ENCODE measurements at regions not wholly inside any gene's neighbourhood (a gene's known extent, or its start where the extent isn't known, plus 50 kb on each side); places are given as distances from the start of the nearest gene placed in this dataset.

DNA sequence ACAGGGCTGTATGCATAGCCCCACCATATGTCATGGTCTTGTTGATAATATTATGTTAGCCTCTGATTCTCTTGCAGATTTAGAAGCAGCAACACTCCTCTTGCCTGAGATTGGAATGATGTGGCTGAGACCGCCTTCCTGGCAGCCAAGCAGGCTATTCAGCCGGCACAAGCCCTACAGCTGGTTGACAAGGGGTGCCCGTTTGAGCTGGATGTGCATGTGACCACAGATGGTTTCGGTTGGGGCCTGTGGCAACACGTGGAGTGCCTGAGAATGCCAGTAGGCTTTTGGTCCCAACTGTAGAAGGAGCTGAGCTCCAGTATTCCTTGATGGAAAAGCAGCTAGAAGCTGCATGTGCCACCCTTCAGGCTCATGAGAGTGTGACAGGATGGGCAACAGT is 303.6 kb upstream of the POU3F2 start:
- DNase-seq (no peak), ATAC-seq (no peak)
- 59 to 100% methylated on average over 2 to 5 of the region's 5 CpGs for WGBS, 2 donors
- Histone ChIP-seq H3K27me3 (no peaks in the 10 kb centered on the region), H3K4me3 (no peak overlapping the region), H3K36me3 (replicated peaks in 1 of 2; ENCODE audit: insufficient read depth in 1 of 2, low read depth in 2 of 2) (no peaks in the 10 kb centered on the region), H3K9me3 (no peaks in the 10 kb centered on the region), H3K4me1 (no peaks in the 10 kb centered on the region), H3K27ac (no peak overlapping the region)
- intact Hi-C loops (cut with DNase I) = no loop called here
- TF ChIP-seq, protein P1, sequence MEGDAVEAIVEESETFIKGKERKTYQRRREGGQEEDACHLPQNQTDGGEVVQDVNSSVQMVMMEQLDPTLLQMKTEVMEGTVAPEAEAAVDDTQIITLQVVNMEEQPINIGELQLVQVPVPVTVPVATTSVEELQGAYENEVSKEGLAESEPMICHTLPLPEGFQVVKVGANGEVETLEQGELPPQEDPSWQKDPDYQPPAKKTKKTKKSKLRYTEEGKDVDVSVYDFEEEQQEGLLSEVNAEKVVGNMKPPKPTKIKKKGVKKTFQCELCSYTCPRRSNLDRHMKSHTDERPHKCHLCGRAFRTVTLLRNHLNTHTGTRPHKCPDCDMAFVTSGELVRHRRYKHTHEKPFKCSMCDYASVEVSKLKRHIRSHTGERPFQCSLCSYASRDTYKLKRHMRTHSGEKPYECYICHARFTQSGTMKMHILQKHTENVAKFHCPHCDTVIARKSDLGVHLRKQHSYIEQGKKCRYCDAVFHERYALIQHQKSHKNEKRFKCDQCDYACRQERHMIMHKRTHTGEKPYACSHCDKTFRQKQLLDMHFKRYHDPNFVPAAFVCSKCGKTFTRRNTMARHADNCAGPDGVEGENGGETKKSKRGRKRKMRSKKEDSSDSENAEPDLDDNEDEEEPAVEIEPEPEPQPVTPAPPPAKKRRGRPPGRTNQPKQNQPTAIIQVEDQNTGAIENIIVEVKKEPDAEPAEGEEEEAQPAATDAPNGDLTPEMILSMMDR (IDR thresholded peaks at IDR 0.05) = no peak

DNA sequence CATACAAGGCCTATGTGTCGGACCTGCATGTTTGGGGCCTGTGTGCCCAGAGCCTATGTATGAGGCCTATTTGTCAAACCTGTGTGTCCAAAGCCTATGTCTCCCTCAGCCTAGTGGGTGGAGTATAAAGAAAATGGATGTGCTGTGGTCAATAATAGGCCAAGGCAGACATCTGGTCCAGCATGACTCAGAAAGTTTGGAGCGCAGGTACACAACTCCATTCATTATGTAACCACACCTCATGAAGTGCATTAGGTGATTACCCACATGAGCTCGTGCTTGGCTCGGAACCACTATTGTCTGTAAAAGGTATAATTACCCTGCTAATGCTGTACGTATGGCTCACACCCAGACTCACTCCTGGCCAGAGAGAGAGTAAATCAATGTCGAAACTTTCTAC is 302.4 kb upstream of the POU3F2 start:
- H3K4me1 ChIP-seq = no peaks in the 10 kb centered on the region
- no peak for ATAC-seq
- no peak for DNase-seq

DNA sequence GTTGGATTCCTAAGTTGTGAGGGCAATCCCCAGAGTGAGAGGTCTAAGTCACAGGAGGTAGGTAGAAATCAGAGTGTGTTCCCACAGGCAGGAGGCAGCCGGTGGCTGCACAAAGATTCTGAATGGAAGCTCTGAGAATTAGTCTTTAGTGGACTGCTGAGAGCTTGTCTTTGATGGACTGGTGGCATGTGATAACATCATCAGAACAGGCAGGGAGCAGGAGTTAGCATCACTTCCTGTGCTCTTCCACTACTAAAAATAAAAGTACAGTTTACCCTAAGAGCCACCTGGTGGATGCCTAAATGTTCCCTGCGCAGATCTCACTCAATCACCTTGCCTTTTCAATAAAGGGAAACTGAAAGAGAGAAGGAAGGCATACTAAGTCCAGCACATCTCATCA is 294.6 kb upstream of the POU3F2 start:
- ATAC-seq (no peak), DNase-seq (no peak)
- Histone ChIP-seq H3K4me3 (no peak overlapping the region), H3K4me1 (no peaks in the 10 kb centered on the region), H3K27ac (no peak overlapping the region), H3K36me3 (replicated peaks in 1 of 2; ENCODE audit: insufficient read depth in 1 of 2, low read depth in 2 of 2) (no peaks in the 10 kb centered on the region), H3K27me3 (no peaks in the 10 kb centered on the region), H3K9me3 (no peaks in the 10 kb centered on the region)
- 50 to 56% methylated on average over 2 of the region's 2 CpGs for WGBS, 2 donors
- TF ChIP-seq, protein P1 (IDR thresholded peaks at IDR 0.05) = no peak
- TF ChIP-seq POLR2A (IDR thresholded peaks at IDR 0.05) = no peak
- intact Hi-C loops (cut with DNase I) = no loop called here

More for the DNA sequence above, 302.4 kb upstream of the POU3F2 start:
- no peak for TF ChIP-seq POLR2A (IDR thresholded peaks at IDR 0.05)
- TF ChIP-seq, protein P1 (IDR thresholded peaks at IDR 0.05) = no peak
- Histone ChIP-seq H3K36me3 (replicated peaks in 1 of 2; ENCODE audit: insufficient read depth in 1 of 2, low read depth in 2 of 2) (no peaks in the 10 kb centered on the region), H3K9me3 (no peaks in the 10 kb centered on the region), H3K4me3 (no peak overlapping the region), H3K27ac (no peak overlapping the region), H3K27me3 (no peaks in the 10 kb centered on the region)
- WGBS, 2 donors = 75 to 79% methylated on average over 6 of the region's 6 CpGs
- intact Hi-C loops (cut with DNase I) = no loop called here

DNA sequence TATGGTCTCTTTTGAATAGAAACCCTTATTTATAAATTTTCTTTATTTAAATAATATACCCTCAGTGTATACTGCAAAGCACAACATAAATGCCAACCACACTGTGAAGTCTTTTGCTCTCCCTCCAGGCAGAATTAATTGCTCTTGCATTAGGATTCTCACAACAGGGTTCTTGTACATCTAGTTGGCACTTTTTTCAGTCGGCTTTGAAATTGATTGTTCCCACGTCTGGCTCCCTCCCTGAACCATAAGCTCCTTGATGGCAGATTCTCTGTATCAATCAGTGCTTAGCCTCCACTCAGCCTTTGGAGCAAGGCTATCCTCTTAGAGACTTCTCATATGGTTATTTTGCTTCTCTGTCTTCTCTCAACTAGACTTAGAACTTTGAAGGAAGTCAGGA is 288.0 kb upstream of the POU3F2 start:
- intact Hi-C loops (cut with DNase I) = no loop called here
- no peak overlapping the region for H3K4me3 ChIP-seq
- H3K4me1 ChIP-seq = no peaks in the 10 kb centered on the region
- TF ChIP-seq, protein P1 (IDR thresholded peaks at IDR 0.05) = no peak
- no peak for TF ChIP-seq POLR2A (IDR thresholded peaks at IDR 0.05)
- DNase-seq = no peak
- no peaks in the 10 kb centered on the region for H3K27me3 ChIP-seq
- no peak overlapping the region for H3K27ac ChIP-seq
- no peak for ATAC-seq
- WGBS, 2 donors = 12 to 15% methylated on average over 2 of the region's 2 CpGs
- H3K9me3 ChIP-seq = no peaks in the 10 kb centered on the region
- no peaks in the 10 kb centered on the region for H3K36me3 ChIP-seq (replicated peaks in 1 of 2; ENCODE audit: insufficient read depth in 1 of 2, low read depth in 2 of 2)

DNA sequence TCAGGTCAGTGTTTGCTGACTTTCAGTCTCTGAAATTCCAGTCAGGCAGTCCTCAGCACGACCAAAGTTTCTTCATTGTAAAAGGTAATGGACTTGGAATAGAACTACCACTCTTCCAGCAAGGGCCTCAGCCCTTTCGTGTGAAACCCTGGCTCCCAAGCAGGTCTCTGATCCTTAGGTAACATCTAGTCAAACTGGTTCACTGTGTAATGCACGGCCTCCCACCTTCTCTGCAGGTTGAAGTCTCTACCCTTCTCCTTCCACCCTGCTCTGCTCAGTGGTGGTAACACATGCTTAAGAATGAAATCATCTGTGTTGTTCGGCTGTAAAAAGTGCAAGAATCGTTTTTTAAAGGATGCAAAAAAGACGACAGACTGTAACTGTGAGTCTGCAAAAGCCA is 287.2 kb upstream of the POU3F2 start:
- Histone ChIP-seq H3K4me3 (no peak overlapping the region), H3K36me3 (replicated peaks in 1 of 2; ENCODE audit: insufficient read depth in 1 of 2, low read depth in 2 of 2) (no peaks in the 10 kb centered on the region), H3K9me3 (no peaks in the 10 kb centered on the region), H3K4me1 (no peaks in the 10 kb centered on the region), H3K27ac (no peak overlapping the region), H3K27me3 (no peaks in the 10 kb centered on the region)
- TF ChIP-seq POLR2A (IDR thresholded peaks at IDR 0.05) = no peak
- TF ChIP-seq, protein P1 (IDR thresholded peaks at IDR 0.05) = no peak
- no peak for ATAC-seq
- 32 to 37% methylated on average over 6 of the region's 6 CpGs for WGBS, 2 donors
- no peak for DNase-seq
- intact Hi-C loops (cut with DNase I) = no loop called here
